ENCODE measurements at regions not wholly inside any gene's neighbourhood (a gene's known extent, or its start where the extent isn't known, plus 50 kb on each side); places are given as distances from the start of the nearest gene placed in this dataset.
"Not testable (repeated sequence)": the region's sequence is repeated elsewhere in the genome, so short reads cannot be mapped to it uniquely, and the experiment has no call there.

DNA sequence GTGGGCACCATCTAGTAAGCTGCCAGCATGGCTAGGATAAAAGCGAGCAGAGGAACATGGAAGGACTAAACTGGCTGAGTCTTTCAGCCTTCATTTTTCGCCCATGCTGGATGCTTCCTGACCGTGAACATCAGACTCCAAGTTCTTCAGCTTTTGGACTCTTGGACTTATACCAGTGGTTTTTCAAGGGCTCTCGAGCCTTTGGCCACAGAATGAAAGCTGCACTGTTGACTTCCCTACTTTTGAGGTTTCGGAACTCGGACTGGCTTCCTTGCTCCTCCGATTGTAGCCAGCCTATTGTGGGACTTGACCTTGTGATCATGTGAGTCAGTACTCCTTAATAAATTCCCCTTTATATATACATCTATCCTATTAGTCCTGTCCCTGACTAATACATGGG, 785.1 kb upstream of the SLITRK6 start:
- DNase-seq = no peak

GRCh38 chr13:86585835-86586234, 786.6 kb upstream of the SLITRK6 start:
- no peak for DNase-seq

- DNase-seq = no peak
These were observed 792.6 kb upstream of the SLITRK6 start for GRCh38 chr13:86591862-86592261.

GRCh38 chr13:86601351-86601750, 802.1 kb upstream of the SLITRK6 start:
- no peak for DNase-seq

DNA sequence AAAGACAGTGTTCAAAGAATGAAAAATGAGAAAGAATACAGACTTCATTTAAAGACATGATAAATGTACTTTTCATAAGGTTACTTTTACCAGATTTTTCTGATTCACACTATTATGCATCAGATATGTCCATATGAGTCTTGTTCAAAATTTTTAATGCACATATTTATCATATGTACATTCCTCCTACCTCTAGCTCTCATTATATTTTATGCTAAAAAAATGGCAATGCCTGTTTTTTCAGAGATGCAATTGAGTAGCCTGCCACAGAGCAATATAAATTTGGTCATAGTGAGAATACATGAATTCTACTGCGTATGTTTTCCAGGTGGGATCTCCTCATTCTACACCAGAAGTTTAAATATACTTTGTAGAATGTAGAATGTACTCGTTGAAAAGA, 807.0 kb upstream of the SLITRK6 start:
- no peak for DNase-seq

DNA sequence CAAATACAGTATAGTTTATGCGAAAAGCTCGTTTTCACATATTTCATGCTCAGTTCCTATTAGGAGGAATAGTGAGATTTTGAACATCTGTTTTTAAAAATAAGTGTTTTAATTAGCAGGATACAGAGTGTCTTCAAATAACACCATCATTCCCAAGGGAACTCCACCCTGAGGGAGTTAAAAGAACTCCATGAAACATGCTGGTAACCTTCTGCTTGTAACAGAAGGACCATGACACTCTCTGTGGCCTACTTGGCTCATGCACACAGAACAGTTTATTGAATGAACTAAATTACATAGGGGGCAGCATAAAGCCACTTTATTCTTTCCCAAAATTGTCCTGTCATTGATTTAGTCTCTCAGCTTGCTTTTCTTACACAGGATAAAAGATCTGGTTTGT, 809.5 kb upstream of the SLITRK6 start:
- DNase-seq = no peak

DNA sequence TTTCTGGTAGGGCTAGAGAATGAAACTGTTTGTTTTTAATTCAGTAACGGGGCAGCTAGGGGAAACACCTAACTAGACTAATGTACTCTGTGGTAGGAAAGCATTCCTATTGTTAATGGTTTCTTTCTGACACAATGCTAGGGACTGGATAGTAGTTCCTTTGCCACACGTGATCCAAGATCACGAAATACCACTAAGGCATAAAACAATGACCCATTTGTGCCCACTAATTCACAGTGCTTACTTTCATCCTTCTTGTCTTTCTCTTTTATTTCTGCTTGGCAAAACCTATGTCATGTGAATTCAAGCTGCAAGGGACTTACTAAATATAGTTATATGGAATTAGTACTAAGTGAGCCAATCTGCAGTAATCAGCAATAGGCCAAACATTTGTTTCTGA, 834.1 kb upstream of the SLITRK6 start:
- DNase-seq = no peak

DNA sequence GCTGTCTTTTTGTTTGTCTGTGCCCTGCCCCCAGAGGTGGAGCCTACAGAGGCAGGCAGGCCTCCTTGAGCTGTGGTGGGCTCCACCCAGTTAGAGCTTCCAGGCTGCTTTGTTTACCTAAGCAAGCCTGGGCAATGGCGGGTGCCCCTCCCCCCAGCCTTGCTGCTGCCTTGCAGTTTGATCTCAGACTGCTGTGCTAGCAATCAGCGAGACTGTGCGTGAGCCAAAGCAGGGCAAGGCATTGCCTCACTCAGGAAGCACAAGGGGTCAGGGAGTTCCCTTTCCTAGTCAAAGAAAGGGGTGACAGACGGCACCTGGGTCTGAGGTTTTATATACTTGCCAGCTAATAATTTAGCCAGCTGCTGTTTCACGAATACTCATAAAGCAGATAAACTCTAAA, 852.0 kb upstream of the SLITRK6 start:
- DNase-seq = not testable (repeated sequence)

- DNase-seq = no peak
These were observed 853.8 kb upstream of the SLITRK6 start for GRCh38 chr13:86653009-86653408.

DNA sequence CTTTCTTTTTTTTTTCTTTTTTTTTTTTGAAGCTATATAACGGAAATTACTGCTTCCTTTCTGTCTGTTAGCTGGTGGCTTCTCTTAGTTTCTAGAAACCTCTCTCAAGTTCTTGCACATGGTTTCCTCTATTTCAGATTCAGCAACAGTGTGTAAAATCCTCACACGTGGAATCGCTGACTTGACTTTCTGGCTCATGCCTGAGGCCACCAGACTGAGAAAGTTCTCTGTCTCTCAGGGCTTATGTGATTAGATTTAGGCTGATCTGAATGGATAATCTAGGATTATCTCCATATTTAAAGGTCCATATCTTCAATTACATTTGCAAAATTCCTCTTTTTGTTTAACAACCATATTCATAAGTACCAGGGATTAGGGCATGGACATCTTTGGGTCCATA, 856.3 kb upstream of the SLITRK6 start:
- DNase-seq = no peak

GRCh38 chr13:86660090-86660489, 860.9 kb upstream of the SLITRK6 start:
- no peak for DNase-seq

- DNase-seq = no peak
These were observed 866.6 kb upstream of the SLITRK6 start for GRCh38 chr13:86665842-86666241.

GRCh38 chr13:86673931-86674431, 874.8 kb upstream of the SLITRK6 start:
- no peak for DNase-seq

- no peak for DNase-seq
These were observed 882.0 kb upstream of the SLITRK6 start for GRCh38 chr13:86681223-86681622.

- peak; percentile 77 for DNase-seq
These were observed 885.2 kb upstream of the SLITRK6 start for GRCh38 chr13:86684402-86684801.

- DNase-seq = no peak
These were observed 890.7 kb upstream of the SLITRK6 start for GRCh38 chr13:86689911-86690310.

DNA sequence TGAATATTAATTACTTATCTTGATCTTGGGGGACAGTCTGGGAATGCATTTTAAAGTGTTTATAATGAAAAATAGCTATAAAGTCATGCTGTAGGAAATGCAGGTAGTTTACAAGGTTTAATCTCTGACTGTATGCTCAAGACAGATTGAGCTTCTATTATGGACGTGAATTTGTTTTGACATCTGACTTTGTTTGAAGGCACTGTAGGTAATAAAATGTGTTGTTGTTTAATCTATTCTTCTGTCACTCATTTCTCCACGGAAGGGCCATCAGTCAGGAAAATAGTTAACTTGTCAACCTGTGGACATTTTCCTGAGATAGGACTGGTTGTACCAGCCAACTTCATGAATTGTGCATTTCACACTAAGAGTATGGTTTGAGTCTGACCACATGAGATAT, 893.1 kb upstream of the SLITRK6 start:
- no peak for DNase-seq

DNA sequence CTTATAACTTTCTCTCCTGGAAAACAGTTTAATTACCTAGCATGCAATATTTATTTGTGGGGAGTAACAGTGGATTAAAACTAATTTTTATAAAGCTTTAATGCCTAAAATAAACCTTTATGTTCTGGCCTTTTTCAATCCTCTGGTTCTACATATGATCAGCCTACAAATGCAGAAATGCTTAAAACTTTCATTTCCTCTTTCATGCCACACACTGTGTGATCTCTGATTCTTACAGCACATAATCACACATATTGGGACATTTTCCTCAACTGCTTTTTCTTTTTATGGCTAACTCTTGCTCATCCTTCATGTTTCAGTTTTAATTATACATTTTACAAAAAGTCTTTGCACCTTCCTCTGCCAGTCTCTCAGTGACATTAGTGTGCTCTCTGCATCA, 910.8 kb upstream of the SLITRK6 start:
- no peak for DNase-seq

- no peak for DNase-seq
These were observed 911.7 kb upstream of the SLITRK6 start for GRCh38 chr13:86710896-86711295.

DNA sequence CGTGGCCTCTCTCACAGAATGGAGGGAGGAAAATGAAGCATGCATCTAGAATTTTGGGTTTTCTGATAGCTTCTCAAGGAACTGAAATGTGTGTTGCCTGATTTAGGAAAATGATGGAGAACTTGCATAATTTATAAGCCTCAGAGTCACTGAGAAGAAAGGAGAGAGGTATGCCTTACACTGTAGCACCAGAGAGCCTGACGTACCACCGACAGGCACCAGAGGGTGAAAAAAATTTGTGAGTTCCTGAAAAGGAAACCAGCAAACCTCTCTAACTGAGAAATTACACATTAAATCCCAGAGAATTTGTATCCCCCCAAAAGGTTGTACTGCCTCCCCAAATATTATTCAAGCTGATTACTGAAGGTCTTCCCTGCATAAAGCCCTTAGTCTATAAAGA, 915.3 kb upstream of the SLITRK6 start:
- no peak for DNase-seq

- no peak for DNase-seq
These were observed 925.9 kb upstream of the SLITRK6 start for GRCh38 chr13:86725105-86725504.

DNA sequence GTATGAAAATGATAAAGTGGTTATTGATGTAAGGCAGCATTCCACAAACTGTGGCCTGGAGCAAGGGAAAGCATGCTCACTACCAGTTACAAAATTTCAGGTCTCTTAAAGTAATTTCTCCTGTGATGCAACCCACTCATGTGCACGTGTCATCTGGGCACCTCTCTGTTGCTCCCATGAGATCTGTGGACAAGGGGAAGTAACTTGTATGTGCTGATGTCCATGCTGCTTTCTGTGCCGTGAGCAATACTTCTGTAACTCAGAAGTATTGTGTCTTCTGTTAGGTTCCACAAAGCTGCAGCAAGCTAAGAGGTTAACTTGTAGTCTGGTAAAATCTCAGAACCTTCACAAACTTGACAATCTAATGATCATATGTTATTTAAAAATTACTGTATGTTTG, 930.0 kb upstream of the SLITRK6 start:
- no peak for DNase-seq

DNA sequence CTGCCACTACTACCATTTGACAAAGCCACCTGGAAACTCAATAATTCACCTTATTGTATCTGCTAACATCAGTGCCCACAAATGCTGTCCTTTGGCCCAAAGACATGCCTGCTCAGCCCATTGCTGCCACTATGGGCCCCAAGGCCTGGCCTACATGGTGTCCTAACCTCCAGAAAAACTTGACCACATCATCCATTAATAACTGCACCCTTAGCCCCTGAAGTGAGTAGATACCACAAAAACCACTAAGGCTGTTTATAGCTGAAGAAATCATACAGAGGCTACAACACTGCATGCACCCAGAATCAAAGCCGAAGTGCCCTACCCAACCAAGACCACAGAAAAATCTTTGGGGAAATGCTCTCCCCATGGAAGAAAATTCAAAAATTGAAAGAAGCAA, 932.8 kb upstream of the SLITRK6 start:
- no peak for DNase-seq

DNA sequence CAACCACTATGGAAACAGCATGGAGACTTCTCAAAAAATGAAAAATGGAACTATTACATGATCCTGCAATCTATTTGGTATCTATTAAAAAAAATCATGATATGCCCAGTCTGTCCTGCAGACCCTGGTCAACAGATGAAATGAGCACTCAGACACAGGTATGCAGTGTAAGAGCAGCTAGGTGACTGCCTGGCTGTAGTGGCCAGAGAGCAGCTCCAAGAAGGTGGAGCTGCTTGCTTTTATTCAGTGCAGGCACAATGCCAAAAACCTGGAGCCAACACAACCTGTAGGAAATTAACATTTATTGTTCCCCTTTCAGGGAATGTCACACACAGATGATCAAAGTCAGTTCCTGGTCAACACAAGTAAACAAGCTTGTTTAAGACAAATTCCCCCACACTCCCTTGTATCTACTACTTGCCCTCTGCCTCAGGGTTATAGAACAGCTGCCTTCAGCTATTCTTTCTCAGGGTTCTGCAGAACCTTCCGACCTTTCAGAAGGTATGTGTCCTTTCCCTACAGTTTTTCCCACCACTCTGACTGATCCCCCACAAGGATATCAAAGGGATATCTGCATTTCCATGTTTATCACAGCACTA, 933.7 kb upstream of the SLITRK5 start:
- no peak for DNase-seq

DNA sequence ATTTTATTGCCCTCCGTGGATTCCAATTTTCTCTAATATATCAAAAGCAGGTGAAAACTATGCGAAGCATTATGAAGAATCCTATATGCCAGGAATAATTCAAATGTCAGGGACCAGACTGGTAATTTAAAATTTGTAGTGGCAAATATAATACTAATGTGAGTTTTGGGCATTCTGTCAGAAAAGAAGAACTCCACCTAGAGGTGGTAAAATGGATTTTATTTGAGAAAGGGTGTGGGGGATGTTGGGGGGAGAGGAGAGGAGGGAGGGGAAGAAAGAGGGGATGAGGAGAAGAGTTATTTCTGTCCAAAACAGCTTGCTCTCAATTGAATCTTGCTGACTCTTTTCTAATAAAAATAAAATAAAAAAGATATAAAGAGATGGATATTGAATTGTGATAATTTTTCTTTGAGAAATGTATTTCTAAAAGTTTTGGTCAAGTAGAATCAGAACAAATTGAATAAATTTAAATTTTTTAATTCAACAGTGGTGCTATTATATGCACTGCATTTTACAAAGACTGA, 929.3 kb upstream of the SLITRK5 start:
- no peak for DNase-seq

Measured in NCI-H1105 treated with DMSO at 0.1 percent for 48 hours (cell line).